Activated CD8-positive, alpha-beta memory T cell treated with anti-CD3 and anti-CD28 coated beads for 1 hour (primary cell): ENCODE measurements at regions not wholly inside any gene's neighbourhood (a gene's known extent, or its start where the extent isn't known, plus 50 kb on each side); places are given as distances from the start of the nearest gene placed in this dataset.
"Not testable (repeated sequence)": the region's sequence is repeated elsewhere in the genome, so short reads cannot be mapped to it uniquely, and the experiment has no call there.

Experiments used
- DNase-seq, 2 donors: peaks; one replicate each; pipeline ENCODE4 v3.0.0-alpha.2; 2020; ENCODE audit warnings: low read depth in 1 of 2; ENCODE audit errors: extremely low read depth in 1 of 2

DNA sequence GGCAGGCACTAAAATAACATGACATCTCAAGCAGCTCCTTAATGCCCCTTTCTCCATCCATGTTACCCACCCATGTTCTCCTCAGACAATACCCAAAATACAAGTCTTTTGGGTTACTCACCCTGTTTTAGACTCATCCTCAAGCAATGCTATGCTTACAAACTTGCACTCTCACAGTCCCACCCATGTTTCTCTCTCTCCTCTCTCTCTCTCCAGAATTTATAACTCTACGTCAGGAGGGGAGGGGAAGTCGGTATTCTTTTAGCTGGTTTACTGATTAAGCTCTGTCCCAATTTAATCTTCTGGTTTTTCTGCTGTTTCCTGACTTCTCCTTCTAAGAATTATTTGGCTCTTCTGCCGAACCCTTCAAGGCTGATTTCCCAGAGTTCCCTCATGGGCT, 98.0 kb upstream of the NR5A2 start:
- DNase-seq, result no peak

DNA sequence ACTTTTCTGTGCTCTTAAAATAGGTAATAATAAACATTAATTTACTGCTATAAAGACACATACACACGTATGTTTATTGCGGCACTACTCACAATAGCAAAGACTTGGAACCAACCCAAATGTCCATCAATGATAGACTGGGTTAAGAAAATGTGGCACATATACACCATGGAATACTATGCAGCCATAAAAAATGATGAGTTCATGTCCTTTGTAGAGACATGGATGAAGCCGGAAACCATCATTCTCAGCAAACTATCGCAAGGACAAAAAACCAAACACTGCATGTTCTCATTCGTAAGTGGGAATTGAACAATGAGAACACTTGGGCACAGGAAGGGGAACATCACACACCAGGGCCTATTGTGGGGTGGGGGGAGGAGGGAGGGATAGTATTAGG, 97.4 kb upstream of the NR5A2 start:
- DNase-seq, result not testable (repeated sequence)

DNA sequence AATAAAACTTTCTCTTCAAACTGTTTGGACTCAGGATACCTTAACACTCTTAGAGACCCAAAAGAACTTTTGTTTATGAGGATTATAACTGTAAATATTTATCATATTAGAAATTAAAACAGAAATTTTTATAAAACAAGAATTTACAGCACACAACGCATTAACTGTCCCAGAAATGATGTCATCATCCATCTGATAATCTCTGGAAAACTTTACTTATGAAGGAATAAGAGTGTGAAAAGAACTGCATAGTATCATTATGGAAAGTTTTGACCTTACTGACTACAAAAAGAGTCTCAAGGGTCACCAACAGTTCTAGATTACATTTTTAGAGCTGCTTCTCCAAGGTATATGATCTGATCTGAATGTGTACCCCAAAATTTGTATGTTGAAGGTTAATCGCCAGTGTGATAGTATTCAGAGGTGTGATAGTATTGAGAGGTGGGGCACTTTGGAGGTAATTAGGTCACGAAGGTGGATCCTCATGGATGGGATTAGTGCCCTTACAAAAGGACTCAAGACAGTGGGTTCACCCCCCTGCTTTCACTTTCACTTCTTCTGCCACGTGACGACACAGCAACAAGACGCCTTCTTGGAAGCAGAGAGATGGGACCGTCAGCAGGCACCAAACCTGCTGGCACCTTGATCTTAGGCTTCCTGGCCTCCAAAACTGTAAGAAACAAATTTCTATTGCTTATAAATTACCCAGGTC, 95.7 kb upstream of the NR5A2 start:
- no peak for DNase-seq

DNA sequence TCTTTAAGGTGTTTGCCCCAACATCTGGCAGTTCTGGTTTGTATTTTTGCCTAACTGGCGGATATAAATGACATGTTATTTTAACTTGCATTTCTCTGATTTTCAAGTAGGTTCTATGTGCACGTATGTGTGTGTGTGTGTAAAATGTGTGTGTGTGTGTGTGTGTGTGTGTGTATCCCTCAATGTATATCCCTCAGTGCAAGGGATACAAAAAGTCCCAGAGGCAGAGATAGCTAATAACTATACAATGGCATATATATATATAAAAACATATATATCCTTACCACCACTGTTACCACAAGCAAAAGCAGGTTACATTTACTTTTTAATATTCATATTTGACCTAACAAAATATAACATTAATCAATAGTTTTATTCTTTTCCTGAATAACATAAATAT, 95.0 kb upstream of the NR5A2 start:
- DNase-seq, result no peak

DNA sequence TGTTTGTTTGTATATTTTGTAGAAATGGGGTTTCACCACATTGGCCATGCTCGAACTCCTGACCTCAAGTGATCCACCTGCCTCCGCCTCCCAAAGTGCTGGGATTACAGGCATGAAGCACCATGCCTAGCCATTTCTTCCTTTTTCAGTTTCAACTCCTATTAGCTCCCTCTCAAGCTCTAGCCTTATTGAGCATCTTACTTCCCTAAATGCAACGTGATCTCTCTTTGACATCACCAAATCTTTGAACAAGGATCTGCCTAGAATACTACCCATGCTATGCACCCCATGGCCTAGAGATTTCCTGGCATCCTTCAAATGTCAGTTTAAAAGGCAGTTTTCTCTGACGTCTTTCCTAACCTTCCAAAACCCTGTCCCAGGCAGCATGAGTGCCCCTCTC, 91.1 kb upstream of the NR5A2 start:
- DNase-seq, result no peak

DNA sequence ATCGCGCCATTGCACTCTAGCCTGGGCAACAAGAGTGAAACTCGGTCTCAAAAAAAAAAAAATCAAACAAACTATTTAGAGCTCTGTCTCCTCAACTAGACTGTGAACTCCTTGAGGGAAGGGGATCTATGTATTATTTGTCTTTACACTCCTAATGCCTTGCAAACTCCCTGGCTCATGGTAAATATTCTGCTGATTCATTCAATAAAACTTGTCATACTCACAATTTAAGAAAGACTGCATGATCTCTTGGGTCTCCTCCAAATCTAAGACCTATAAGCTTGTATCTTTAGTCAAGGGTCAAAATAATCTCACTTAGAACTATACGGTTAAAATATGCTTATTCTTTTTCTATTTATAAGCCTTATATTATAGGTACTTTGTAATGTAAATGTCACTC, 90.3 kb upstream of the NR5A2 start:
- no peak for DNase-seq

DNA sequence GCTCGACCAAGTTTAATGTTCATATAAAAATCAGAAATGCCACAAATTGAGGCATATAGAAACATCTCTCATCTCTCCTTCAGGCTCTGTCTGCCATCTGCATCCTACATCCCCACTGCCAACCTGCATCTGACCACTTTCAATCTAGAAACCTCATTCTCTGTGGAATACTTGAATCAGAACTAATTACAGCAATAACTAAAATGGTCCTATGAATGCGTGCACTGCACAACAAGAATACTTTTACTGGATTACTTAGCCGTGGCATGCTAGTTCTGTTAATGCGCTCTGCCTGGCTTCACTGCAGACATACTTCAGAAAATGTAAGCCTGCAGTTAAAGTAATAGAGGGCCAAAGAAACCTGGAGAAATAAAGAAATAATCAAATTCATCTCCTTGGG, 89.8 kb upstream of the NR5A2 start:
- no peak for DNase-seq

DNA sequence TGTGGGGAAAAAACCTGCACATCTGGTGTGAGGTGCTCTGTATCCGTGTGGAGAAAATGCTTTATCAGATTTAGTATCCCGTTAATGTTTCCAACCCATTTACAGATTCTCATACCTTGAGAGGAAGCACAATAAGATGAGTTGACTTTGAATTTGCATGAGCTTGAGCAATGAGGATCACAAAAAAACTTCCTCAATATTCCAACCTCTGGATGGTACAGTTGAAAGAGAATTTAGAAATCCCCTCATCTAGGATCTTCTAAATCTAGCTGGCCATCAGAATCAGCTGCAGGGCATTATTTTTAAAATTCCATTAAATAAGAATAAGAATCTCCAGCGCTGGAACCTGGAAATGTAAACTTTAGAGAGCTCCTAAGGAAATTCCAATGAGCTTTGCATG, 82.5 kb upstream of the NR5A2 start:
- DNase-seq, result no peak

DNA sequence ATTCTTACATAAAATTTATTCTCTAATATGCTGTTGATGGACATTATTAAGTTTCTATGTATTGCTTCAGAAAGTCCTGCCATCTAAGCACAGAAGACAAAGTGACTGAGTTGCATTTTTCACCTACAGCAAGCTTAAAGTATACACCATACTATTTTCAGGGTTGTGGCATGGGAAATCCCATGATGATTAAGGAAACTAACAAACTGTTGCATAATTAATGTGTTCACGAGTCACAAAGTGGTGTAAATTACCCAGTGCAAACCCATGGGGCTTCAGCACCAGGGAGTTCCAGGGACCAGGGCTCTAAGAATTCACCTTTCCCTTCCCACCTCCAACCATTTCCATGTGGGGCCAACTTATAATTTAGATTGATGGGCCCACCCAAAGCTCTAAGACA, 81.9 kb upstream of the NR5A2 start:
- DNase-seq, result no peak

DNA sequence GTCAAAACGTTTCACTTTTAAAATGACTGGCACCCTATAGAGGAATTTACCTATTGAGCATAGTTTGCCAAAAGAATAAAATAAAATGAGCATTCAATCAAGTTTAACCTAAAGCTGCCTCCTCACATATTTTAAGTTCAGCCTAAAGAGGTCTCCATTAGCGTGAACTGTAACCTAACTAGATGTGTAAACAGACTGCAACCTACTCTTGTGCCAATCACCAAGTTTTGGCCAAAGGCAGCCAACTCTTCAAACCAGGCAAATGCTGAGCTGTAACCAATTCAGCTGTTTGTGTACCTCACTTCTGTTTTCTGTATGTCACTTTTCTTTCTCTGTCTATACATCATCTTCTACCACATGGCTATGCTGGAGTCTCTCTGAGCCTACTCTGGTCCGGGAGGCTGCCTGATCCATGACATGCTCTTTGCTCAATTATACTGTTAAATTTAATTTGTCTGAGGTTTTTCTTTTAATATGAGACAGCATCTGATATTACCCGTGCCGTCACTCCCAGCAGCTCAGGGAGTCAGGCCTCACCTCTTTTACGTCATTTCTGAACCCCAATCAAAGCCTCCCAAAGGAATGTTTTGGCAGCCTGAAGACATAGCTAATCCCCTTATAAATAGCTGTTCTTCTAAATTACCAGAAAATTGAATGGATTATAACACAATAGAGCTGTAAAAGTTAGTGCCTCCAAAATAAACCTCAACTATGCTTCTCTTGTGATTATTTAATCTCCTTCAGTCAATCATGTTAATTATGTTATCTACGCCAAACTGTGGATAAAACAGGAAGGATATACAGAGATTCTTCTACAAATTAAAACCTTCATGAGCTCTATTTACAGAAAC, 81.0 kb upstream of the NR5A2 start:
- DNase-seq, result no peak

DNA sequence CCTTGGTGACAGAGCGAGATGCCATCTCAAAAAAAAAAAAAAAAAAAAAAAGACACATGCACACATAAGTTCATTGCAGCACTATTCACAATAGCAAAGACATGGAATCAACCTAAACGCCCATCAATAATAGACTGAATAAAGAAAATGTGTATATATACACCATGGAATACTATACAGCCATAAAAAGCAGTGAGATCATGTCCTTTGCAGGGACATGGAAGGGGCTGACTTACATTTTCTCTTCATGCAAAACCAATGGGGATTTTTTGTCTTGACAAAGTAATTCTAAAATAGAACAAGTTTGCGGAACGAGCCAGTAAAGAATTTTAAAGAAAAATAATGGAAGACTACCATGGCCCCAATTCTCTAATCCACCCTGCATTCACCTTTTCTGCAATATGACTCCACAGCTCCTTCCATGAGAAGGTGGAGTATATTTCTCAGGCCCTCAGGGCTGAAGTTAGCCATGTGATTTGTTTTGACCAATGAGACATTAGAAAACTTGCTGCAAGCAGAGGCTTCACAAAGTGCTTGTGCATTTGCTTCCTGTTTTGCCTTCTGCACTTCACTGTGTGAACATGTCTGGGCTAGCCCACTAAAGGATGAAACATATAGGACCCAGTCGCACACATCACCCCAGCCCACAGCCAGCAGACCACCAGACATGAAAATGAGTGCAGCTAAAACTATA, 78.8 kb upstream of the NR5A2 start:
- DNase-seq, result no peak

DNA sequence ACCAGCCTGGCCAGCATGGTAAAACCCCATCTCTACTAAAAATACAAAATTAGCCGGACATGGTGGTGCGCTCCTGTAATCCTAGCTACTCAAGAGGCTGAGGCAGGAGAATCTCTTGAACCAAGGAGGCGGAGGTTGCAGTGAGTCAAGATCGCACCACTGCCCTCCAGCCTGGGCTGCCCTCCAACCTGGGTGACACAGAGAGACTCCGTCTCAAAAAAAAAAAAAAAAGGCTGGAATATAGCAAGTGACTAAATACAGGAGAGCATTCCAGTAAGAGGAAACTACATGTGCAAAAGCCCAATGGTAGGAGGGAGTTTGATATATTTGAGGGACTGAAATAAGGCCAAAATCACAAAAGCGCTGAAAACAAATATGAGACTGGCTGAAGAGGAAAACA, 76.5 kb upstream of the NR5A2 start:
- DNase-seq, result not testable (repeated sequence)

DNA sequence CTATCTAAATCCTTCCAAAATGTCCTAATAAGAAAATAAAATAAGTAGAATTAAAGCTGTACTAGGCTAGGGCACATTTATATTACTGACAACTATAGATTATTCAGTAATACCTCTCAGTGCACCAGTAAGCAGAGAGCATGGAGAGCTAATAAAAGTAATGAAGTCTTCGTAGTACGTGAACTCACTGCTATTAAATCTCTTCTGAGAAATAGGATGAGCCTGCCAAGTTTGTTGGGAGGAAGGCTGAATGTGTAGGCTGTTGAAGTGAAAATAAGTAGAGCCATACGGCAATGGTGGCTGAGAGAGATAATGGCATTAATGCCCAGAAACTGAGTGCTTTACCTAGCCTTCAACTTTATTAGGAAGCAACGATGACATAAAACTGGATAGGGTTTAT, 73.9 kb upstream of the NR5A2 start:
- no peak for DNase-seq

DNA sequence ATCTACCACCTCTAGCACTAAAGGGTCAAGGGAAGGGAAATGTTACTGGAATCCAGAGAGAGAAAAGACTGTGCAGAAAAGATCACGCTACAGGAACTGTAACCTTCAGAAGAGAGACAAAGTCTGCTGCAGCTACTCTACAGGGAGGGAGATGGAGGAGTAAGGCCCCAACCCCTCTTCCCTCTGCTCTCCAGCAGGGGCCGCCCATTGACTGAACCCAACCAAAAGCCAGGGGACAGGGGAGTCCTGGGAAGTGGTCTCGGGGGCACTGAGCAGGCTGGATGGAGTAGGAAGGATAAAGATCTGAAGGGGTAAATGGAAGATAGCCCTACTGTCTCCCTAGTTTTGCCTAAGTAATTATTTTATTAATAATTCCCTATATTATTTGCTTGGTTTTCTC, 72.8 kb upstream of the NR5A2 start:
- no peak for DNase-seq

DNA sequence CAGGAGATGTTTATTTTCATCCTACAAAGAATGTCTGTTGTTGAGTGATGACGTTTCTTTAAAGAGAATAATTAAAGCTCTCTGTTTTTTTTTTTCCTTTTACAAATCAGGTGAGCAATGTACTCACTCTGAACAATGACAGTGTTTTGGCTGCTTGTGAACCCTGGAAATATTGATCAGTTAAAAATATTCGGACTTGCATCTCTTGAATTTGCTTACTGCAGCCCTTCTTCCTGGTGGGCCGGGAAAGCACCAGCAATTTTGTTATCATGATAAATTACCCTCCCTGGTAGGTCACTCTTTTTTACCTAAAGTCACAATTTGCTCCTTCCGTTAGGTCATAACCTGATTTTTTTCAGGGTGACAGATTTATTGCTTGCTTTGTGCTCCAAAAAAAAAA, 72.3 kb upstream of the NR5A2 start:
- no peak for DNase-seq

DNA sequence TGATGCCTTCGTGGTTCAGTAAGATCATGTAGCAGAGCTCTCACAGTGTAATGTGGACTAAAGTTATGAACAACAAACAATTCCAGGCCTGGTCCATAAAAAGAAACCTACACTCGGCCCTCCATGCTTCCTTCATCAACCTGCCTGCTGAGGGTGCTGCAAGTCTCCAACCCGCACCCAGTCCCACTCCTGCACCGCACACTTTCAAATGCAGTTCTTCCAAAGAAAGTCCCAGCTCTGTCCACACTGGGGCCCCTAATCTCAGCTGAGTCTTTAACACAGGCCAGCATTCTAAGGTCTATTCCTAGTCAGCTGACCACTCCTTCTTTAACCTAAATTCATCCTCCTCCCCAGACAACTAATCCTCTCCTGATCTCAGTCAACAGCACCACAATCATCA, 71.5 kb upstream of the NR5A2 start:
- DNase-seq, result no peak

DNA sequence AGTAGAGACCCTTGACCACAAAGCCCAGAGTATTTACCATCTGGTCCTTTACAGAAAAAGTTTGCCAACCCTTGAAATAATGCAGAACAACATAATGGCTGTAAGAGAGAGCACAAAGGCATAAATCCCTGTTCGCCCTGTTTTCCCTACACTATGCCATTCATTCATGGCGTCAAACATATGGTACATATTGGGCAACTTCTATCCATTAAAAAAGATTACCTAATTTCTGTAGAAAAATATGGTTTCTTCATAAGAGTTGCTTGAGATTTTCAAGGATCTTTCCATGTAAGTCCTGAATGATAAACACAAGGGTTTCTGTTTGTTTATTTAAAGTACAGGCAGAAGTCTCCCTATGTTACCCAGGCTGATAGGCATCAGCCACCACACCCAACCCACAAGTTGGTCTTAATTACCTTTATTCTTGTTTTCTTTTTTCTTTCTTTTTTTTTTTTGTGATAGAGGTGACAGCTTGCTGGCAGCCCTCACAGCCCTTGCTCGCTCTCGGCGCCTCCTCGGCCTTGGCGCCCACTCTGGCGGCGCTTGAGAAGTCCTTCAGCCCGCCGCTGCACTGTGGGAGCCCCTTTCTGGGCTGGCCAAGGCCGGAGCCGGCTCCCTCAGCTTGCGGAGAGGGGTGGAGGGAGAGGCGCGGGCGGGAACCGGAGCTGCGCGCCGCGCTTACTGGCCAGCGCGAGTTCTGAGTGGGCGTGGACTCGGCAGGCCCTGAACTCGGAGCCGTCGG, 68.3 kb upstream of the NR5A2 start:
- DNase-seq, result no peak

DNA sequence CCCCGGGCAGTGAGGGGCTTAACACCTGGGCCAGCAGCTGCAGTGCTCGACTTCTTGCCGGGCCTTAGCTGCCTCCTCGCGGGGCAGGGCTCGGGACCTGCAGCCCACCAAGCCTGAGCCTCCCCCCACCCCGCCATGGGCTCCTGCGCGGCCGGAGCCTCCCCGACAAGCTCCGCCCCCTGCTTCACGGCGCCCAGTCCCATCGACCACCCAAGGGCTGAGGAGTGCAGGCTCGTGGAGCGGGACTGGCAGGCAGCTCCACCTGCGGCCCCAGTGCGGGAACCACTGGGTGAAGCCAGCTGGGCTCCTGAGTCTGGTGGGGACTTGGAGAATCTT, 67.8 kb upstream of the NR5A2 start:
- DNase-seq, result no peak

DNA sequence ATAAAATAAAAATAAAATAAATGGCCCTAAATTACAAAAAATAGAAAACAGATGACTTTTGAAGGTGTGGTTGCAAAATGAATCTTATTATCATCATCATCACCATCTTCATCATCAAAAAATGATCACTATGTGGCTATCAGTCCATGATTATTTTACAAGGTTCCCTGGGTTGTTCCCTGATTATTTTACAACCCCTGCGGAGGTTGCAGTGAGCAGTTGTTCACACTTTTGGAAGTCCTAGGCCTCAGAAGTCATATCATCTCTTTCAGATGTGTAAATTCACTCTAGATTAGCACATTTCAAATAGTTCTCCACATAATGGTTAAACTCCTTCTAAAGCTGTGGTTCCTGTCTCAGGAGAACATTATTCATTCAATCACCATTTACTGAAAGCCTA, 57.4 kb upstream of the NR5A2 start:
- no peak for DNase-seq

DNA sequence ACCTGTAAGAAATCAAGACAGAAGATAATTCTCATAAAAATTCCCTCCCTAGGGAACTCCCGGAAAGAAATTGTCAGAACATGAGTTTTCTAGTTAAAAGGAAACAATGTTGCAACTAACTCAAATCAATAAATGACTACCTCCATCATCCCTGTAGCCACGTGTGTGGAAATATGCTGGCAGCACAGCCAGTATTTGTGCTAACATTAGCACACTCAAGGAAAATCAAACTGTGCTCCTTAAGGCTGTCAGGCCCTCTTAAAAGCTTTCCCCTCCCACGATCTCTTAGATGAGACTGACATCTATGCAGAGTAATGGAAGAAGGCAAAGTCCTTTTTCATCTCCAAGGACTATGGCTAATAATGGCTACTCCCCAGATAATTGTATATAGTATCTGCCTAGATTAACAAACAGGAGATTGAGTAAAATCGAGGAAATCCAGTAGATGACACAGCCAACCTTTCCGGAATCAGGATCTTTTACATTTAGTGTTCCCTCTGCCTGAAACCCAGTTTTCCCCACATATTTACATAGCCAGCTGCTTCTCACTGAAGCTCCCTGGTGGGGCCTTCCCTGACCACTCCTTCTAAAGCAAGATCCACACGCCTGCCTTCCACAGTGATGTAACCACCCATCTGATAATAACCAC, 50.9 kb upstream of the NR5A2 start:
- no peak for DNase-seq
